G401.6 (cell line): ENCODE measurements at regions not wholly inside any gene's neighbourhood (a gene's known extent, or its start where the extent isn't known, plus 50 kb on each side); places are given as distances from the start of the nearest gene placed in this dataset.
"Not testable (repeated sequence)": the region's sequence is repeated elsewhere in the genome, so short reads cannot be mapped to it uniquely, and the experiment has no call there.

Source experiments
- FAIRE-seq: peaks from 2 replicates; lab custom pipeline; 2012; peaks lifted over from hg19 to GRCh38; lab: Jason Lieb, UNC

DNA sequence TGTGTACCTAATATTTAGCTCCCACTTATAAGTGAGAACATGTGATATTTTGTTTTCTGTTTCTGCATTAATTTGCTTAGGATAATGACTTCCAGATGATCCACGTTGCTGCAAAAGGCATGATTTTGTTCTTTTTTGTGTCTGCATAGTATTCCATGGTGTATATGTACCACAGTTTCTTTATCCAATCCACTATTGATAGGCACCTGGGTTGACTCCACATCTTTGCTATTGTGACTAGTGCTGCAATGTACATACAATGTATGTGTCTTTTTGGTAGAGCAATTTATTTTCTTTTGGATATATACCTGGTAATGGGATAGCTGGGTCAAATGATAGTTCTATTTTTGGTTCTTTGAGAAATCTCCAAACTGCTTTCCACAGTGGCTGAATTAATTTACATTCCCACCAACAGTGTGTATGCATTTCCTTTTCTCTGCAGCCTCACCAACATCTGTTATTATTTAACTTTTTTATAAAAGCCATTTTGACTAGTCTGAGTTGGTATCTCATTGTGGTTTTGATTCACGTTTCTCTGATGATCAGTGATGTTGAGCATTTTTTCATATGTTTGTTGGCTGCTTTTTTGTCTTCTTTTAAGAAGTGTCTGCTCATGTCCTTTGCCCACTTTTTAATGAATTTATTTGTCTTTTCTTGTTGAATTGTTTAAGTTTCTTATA, 102.8 kb upstream of the GAS1 start:
- FAIRE-seq, result not testable (repeated sequence)

DNA sequence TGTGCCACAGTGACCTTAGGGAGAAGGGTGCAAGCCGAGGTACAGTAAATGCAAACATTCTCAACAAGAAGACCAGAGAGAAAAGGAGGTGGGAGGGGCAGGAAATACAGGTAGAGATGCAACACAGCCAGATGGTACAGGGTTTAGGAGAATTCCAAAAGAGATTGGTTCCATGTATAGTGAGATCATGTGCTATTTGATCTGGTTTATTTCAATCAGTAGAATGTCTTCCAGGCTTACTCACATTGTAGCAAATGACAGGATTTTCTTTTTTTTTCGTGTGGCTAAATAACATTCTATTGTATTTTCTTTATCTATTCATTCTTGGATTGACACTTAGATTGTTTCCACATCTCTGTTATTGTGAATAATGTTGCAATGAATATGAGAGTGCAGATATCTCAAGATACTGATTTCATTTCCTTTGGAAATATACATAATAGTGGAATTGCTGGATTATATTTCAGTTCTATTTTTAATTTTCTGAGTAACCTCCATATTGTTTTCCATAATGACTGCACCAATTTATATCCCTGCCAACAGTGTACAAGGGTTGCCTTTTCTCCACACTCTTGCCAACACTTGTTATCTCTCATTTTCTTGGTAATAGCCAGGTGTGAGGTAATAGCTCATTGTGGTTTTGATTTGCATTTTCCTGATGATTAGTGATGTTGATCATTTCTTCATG, 107.8 kb upstream of the GAS1 start:
- no peak for FAIRE-seq

DNA sequence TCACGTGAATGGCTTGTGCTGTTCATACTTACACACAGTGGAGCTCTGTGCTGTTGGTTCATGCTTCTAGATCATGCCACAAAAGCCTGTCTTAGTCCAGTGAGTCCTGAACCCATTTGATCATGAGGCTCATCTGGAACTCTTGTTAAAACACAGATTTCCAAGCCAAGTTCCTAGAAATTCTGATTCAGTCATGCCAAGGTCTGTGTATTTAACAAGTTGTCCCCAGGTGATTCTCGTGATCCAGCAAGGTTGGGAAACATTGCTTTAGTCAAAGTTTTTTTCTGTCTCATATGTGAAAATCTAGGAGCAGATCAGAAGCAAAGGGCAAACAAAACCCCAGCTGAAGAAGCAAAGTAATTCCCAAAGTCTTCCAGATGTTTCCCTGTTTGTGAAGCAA, 112.5 kb upstream of the GAS1 start:
- FAIRE-seq, result no peak

DNA sequence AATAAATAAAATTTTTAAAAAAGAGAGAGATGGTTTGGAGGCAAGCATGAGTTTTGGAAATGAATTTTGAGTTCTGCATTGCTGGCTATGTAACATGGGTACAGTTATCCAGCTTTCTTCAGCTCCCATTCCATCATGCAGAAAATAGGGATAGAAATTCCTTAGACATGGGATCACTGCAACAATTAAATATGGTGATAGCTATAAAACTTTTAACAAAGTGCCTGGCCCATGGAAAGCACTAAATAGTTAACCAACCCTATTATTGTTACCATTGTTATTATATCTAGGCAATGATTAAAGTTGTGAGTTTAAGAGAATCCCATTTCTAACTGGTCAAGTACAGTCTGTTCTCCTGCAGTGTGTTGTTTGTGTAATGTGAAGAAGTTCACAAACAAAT, 115.4 kb upstream of the GAS1 start:
- no peak for FAIRE-seq

DNA sequence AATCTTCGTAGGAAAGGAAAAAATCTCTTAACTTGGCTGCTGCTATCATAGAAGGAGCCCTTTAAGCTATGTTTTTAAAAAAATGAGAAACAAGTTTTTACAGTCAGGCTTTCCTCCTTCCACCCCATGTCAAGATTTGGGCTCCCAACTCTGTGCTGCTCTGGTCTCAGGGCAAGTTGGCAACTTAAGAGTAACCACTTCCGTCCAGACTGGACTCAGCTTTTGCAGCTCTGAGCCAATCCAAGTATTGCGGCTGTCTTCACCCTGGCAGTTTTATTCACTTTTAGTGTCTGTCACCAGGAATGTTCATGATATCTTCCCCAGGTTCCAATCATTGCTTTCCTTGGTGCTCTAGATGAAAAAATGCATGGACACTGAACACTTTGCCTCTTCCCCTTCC, 115.9 kb upstream of the GAS1 start:
- FAIRE-seq, result no peak

DNA sequence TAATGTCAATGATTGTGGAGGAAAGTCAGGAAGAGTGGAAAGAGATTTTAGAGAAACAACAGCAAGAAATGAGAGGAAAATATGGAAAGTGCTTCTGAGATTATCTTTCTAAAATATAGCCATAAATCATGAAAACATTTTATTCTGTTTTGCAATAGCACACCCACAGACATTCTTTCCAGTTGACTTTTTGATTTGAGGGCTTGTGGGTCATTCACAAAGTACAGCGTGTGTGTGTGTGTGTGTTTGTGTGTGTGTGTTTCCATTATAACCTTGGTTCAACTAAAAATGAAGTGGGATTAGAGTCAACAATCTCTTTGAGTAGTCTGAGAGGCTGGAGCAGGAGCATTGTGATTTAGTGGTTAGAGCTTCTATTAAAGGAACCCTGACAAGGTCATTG, 116.6 kb upstream of the GAS1 start:
- no peak for FAIRE-seq

DNA sequence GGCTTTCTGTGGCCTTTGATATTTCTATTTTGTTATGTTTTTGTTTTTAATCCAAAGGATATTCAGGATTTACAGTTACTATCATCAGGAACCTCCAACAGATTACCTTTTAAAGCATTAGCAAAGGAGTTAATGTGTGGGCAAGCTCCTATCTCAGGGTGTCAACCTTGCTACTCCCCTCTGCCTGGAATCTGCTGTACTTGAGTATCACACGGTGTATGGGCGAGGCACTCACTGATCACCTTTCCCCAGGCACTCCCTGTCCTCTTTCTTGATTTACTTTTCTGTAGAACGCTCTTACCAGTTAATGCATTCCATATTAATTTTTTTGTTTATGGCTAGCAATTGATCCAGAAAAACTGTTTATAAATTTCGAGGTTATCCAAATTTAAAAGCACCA, 117.0 kb upstream of the GAS1 start:
- FAIRE-seq, result no peak

DNA sequence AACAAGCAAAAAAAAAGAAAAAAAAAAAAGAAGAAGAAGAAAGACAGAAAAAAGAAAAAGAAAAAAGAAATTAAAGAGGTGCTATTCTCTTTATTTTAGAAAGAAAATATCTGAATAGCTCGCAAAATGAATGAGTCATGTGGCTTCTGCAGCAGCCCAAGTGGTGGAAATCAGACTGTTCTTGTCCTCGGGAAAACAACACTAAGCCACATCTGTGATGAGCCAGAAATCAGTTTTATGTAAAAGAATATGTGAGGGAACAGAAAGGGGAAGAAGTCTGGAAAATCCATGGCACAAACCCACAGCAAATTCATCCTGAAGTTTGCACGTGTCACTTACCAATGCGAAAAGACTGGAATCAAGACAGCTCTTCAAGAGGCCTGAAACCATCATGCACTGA, 118.7 kb upstream of the GAS1 start:
- FAIRE-seq, result no peak

DNA sequence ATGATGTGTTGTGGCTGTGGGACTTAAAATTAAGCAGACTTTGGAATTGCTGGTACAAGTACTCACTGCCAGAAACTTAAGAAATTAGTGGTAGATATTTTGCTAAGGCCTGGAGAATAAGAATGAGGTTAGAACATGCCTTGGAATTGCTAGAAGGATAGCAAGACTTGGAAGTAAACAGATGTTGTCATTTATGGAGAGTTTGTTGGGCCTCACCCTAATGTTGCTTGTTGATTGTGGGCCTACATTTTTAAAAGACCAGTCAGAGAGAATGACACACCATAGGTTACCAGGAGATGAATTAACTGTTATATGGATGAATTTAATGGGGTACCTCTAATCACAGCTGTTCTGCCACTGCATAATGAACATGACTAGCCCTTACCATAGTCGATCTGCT, 120.1 kb upstream of the GAS1 start:
- FAIRE-seq, result no peak

DNA sequence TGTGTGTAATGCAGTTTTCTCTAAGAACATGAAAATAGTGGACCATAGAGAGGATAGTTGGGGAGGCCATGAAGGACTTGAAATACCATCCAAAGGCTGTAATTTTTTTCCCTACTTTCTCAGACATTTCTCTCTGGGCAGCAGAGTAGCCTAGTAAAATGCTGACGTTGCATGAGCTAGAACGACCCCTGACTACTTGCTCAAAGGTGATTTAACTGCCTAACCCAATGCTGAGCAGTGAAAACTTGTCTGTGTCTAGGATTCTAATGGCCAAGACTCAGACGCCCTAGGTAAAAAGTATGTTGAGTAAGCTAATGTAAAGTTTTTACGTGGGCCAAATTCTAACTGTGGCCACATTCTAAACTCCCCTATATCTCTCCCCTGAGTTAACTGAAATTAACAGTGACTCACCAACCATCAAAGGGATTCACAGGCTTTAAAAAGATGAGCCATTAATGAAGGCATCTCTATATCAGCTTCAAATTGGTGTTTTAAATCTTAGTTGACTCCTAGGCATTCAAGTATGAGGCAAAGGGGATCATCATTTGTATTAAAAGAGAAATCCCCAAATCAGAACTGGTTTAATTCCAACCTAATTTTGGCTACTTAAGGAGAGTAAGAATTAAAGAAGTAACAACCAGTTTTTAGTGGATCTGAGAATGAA, 121.0 kb upstream of the GAS1 start:
- no peak for FAIRE-seq

DNA sequence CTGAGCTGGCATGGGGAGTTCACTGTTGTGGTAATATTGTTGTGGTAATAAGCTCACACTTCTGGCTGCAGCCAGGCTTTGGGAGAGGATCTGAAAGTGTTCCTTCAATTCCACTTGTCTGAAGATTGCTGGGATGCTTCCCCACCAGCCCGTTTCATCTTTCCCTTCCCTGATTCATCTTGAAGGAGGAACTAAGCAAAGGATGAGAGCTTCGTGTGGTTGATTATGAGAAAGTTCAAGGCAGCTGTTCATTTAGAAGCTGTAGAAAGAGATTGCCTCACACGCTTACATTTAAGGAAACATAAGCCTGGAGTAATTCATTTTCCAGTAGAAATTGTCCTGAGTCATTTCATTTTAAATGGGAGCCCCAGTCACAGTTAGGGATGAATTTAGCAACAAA, 122.4 kb upstream of the GAS1 start:
- FAIRE-seq, result no peak

DNA sequence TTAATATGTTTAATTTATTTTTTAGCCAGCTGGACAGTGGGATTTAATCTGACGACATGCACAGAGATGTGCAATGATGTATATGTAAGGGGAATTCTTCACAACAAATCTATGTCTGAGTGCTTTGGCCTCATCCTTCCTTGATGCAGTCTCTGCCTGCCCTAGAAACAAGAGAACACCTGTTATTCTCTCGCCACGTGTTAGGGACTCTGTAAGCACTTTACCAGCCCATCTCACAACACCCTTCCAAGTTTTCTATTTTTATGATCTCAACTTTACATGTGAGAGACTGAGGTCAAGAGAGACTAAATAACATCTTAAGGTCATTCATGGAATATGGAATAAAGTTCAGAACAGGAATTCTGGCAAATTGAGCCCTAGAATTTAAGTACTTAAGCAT, 123.0 kb upstream of the GAS1 start:
- FAIRE-seq, result no peak

DNA sequence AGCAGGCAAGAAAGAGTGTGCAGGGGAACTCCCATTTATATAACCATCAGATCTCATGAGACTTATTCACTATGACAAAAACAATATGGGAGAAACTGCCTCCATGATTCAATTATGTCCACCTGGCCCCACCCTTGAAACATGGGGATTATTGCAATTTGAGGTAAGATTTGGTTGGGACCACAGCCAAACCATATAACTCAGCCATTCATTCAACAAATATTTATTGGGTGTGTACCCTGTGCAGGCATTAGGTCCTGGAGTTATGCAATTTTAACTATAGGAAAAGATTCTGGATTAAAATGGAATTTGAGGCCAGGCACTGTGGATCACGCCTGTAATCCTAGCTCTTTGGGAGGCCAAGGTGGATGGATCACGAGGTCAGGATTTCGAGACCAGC, 124.2 kb upstream of the GAS1 start:
- no peak for FAIRE-seq

DNA sequence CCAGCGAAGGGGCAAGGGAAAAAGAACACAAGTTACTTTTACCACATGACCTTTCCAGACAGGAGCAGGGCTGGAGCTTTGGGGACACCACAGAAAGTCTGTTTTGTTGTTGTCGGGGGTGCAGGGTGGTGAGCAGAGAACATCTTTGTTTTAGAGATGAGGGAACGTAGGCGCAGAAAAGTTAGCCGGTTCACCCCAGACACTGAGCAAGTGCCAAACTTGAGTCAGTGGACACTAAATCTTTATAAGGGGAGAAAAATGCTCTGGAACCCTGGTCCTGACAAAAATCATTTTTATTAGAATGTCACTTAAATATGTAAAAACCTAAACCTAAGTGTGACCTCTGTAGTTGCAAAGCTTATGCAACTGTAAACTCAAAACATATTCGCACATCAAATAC, 126.4 kb upstream of the GAS1 start:
- FAIRE-seq, result no peak

DNA sequence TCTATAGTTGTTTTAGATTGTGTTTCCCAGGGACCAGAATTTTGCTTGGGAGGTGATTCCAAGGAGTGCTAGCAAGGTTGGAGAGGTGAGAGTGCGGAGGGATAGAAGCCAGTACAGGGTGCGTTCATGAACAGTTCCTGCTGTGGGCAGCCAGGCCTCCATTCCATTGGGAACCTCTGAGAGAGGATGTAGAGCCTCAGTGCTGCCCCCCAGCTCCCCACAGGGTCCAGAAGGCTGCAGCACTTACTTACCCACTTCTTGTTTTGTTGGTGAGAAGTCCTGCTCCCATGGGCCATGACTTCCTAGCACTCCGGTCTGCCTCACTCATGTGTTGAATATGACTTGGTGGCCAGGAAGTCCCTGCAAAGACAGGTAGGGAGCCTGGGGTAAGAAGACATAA, 128.2 kb upstream of the GAS1 start:
- no peak for FAIRE-seq

DNA sequence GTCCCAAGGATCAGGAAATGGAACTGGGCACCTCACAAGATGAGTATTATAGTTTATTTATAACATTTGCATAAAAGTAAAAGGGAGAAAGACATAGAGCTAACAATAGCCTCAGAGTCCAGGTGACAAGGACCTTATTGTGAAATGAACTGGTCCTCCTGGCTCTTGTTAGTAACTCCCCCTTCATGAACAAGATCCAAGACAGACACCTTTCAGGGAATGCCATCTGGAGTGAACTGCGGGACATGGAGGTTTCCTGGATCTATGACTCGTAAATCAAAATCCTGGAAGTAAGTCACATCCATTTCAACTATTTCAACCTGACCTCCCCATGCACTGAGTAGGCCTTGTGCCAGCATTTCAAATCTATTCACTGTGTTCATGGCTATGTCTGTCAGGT, 129.5 kb upstream of the GAS1 start:
- no peak for FAIRE-seq

DNA sequence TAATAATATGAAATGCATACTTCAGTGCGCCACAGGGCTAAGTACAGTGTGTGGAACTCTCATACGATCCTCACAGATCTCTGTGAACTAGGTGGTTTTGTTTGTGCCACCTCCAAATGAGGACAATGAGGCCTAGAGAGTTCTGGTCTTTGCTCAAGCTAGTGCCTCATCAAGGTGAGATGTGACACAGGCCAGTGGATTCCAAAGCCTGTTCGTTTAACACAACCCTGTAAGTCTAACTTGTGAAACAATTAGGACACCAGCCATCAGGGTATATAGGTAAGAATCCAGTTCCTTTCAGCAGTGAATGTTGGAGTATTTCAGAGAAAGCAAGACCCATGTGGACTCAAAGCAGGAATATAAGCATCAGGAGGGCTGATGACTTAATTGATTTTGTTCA, 130.7 kb upstream of the GAS1 start:
- no peak for FAIRE-seq

DNA sequence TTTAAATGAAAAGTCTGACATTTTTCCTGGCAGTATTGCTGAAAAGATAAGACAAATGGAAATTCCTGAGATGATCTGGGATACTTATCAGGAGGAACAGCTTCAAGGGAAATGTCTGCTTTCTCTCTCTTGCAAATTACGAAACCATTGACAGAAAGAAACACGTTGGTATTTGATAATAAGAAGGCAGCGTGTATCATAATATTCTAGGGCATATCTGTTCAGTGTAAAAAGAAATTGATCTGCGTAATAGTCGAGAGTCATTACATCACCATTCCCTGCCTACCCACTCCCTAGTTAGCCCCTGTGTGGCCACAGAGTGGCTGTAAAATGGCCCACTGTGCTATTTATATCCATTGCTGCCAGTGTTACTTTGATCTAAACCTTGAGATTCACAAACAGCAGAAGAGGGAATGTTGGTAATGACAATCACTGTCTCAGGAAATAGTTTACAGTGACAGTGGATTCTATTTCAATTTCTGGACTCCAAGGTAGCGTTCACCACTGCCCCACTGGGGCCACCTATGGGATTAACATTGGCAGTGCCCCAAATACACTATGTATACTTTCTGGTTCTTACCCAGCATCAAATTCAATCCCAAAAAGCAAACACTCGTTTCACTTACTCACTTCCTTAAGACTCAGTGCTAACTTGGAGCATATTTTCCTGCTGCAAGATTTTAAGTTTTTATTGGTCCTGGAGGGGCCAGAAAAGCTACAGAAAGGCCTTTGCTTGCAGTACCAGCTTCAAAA, 133.4 kb upstream of the GAS1 start:
- FAIRE-seq, result no peak

DNA sequence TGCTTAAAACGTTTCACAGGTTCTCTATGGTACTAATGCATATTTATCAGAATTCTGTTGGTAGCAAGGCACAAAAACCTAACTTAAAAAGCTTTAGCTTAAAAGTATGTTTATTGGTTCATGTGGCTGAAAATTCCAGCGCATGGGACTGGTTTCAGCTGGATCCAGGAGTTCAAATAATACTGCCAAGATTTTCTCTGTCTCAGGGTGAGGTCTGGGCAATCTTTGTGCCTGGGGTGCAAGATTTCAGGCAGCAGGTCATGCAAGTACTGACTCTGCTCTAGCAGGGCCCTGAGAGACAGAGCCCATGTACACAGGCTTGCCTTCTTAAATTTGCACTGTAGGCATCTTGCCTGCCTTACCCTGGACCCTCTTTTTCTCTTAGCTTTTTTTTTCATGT, 134.2 kb upstream of the GAS1 start:
- FAIRE-seq, result no peak

DNA sequence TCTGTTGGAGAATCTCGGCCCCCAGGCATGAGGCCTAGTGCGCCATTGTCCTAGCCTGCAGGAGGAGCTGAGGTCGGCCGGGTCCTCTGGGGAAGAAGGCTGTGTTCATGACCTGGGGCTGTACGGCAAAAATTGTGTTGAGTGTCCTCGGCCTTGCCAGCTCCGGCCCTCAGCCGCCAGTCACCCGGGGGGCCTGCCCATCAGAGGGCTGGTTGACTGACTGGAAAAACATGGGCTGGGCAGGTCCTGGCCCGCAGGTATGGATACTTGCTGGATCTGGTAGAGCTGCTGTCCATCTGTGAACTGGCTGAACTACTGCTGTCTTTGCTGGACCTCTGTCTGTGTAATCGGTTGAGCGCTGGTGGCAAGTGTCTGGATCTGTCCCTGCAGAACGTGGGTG, 136.7 kb upstream of the GAS1 start:
- no peak for FAIRE-seq

DNA sequence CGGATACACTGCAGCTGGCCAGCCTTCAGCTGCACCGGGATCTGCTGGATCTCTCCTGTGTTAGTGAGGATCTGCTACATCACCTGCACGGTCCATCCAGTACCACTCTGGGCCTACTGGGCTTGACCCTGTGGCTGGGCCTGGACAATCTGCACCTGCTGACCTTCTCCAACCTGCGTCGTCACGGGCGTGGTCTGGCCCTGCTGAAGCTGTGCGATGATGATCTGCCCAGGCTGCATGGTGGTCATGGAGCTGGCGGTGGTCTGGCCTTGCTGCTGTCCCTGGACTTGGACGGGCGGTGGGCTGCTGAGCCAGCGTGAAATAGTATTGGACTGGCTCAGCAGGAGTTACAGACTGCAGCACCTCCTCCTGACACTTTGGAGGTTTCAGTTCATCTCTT, 137.1 kb upstream of the GAS1 start:
- FAIRE-seq, result no peak

DNA sequence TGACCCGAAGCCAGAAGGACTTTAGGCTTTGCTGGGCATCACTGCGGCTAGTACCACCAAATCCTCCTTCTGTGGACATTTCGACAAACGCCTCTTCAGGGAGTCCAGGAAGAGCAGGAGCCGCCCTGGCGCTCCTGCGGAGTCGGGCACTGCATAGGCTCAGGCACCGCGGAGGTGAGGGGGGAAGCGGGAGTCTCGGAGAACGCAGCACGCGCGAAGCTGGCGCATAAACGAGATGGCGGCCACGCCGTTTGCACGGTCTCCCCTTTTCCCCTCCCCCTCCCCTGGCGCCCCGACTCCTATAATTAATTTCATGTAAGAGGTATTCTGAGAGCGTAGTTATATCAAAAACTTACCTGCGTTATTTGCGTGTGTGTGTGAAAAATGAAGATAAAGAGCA, 137.8 kb upstream of the GAS1 start:
- no peak for FAIRE-seq

DNA sequence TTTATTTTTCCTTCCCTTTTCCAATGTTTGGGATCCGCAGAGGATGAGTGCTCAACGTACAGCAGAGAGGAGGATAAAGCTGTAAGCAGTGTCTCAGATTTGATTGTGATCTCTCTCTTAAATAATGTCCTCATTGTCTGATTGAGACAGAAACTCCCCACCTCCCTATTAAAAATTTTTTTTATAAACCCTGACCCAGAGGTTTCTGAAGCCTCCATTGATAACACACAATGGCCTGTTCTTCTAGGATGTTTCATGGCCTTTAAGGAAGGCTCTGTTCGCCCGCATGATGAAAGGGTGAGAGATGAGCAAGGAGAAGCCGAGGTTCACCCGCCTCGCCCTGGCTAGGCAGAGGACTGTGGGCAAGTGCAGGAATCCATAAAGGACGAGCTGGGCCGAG, 138.2 kb upstream of the GAS1 start:
- FAIRE-seq, result no peak
